NB4 (cell line): ENCODE measurements at regions not wholly inside any gene's neighbourhood (a gene's known extent, or its start where the extent isn't known, plus 50 kb on each side); places are given as distances from the start of the nearest gene placed in this dataset.

Experiments used
- CTCF ChIP-seq: IDR thresholded peaks from one replicate; pipeline ENCODE4 v1.5.1; 2012; ENCODE audit warnings: low read depth, low read length
- MAX ChIP-seq: IDR thresholded peaks from 2 replicates; pipeline ENCODE4 v1.6.1; 2011; ENCODE audit warnings: low read depth, low read length
- POLR2A ChIP-seq: IDR thresholded peaks from 2 replicates; pipeline ENCODE4 v1.6.1; 2011; ENCODE audit warnings: mild to moderate bottlenecking; ENCODE audit not compliant: insufficient read length; ENCODE audit errors: extremely low read depth

GRCh38 chr18:34482204-34482603, 227.9 kb upstream of the DTNA start:
- TF ChIP-seq POLR2A, result no peak
- no peak for TF ChIP-seq CTCF
- no peak for TF ChIP-seq MAX
